NT2/D1 (cell line): ENCODE measurements at regions not wholly inside any gene's neighbourhood (a gene's known extent, or its start where the extent isn't known, plus 50 kb on each side); places are given as distances from the start of the nearest gene placed in this dataset.

Experiments
- SUZ12 ChIP-seq: IDR thresholded peaks from 2 replicates; pipeline ENCODE4 v1.6.1; 2011; ENCODE audit not compliant: insufficient read length, insufficient read depth; ENCODE audit errors: extremely low read depth
- YY1 ChIP-seq: IDR thresholded peaks from 2 replicates; pipeline ENCODE4 v1.6.1; 2011; ENCODE audit not compliant: insufficient read length, insufficient read depth
- ZNF274 ChIP-seq: IDR thresholded peaks from 2 replicates; pipeline ENCODE4 v1.6.1; 2011; ENCODE audit warnings: mild to moderate bottlenecking, low read depth, low read length

GRCh38 chr3:82354228-82354627, 592.8 kb upstream of the GBE1 start:
- TF ChIP-seq YY1 (no peak), ZNF274 (no peak), SUZ12 (no peak)
